Mesenchymal stem cell (in vitro differentiated cells and primary cell): ENCODE measurements at regions not wholly inside any gene's neighbourhood (a gene's known extent, or its start where the extent isn't known, plus 50 kb on each side); places are given as distances from the start of the nearest gene placed in this dataset.

Experiments used
- DNase-seq: peaks from one replicate; pipeline ENCODE4 v3.0.0-alpha.2; 2013
- H2AFZ ChIP-seq: one replicate; pipeline ENCODE4 v1.6.1; 2013; ENCODE audit warnings: low read depth, mild to moderate bottlenecking, control low read depth, inconsistent platforms, low read length, moderate library complexity
- H2AK5ac ChIP-seq: 2 replicates; pipeline ENCODE4 v1.6.1; 2013; ENCODE audit warnings: low read length, moderate library complexity, mild to moderate bottlenecking, inconsistent platforms; ENCODE audit not compliant: severe bottlenecking
- H2BK120ac ChIP-seq: one replicate; pipeline ENCODE4 v1.6.1; 2013; ENCODE audit warnings: low read depth, mild to moderate bottlenecking, inconsistent platforms, low read length, moderate library complexity
- H2BK12ac ChIP-seq, 2 experiments: one replicate each; pipeline ENCODE4 v1.6.1; 2013; ENCODE audit warnings: inconsistent platforms in 2 of 2, low read length in 2 of 2, mild to moderate bottlenecking in 2 of 2, moderate library complexity in 2 of 2, control low read depth in 1 of 2
- H2BK15ac ChIP-seq: one replicate; pipeline ENCODE4 v1.6.1; 2013; ENCODE audit warnings: mild to moderate bottlenecking, low read depth, inconsistent platforms; ENCODE audit not compliant: poor library complexity, severe bottlenecking
- H2BK5ac ChIP-seq: 2 replicates; pipeline ENCODE4 v1.6.1; 2013; ENCODE audit warnings: low read depth, mild to moderate bottlenecking, low read length, control low read depth, inconsistent platforms; ENCODE audit not compliant: poor library complexity, severe bottlenecking
- H3K14ac ChIP-seq, 2 experiments: one replicate each; pipeline ENCODE4 v1.6.1; 2013; ENCODE audit warnings: inconsistent platforms in 2 of 2, low read length in 2 of 2, control low read depth in 1 of 2, mild to moderate bottlenecking in 1 of 2, moderate library complexity in 1 of 2
- H3K18ac ChIP-seq, 2 experiments: one replicate each; pipeline ENCODE4 v1.6.1; 2013; ENCODE audit warnings: inconsistent platforms in 2 of 2, low read length in 2 of 2, control low read depth in 1 of 2, low read depth in 1 of 2, mild to moderate bottlenecking in 1 of 2
- H3K23ac ChIP-seq, 2 experiments: one replicate each; pipeline ENCODE4 v1.6.1; 2013; ENCODE audit warnings: inconsistent platforms in 2 of 2, low read length in 2 of 2, mild to moderate bottlenecking in 2 of 2, moderate library complexity in 2 of 2, control low read depth in 1 of 2
- H3K27ac ChIP-seq: 2 replicates; pipeline ENCODE4 v1.5.1; 2013; ENCODE audit warnings: mild to moderate bottlenecking, moderate library complexity, low read length, control low read depth, inconsistent platforms; ENCODE audit not compliant: poor library complexity, severe bottlenecking
- H3K27me3 ChIP-seq, 2 experiments: 2 replicates each; pipeline versions ENCODE4 v1.6.1 to v1.7.0; 2013; ENCODE audit warnings: low read length in 2 of 2, mild to moderate bottlenecking in 2 of 2, moderate library complexity in 2 of 2, control low read depth in 1 of 2, inconsistent platforms in 1 of 2; ENCODE audit not compliant: control insufficient read depth in 1 of 2, insufficient read depth in 1 of 2
- H3K36me3 ChIP-seq, 2 experiments: 2 replicates each; pipeline versions ENCODE4 v1.6.1 to v1.7.0; 2013; ENCODE audit warnings: low read length in 2 of 2, control low read depth in 1 of 2, inconsistent platforms in 1 of 2, low read depth in 1 of 2, mild to moderate bottlenecking in 1 of 2; ENCODE audit not compliant: insufficient read depth in 2 of 2, control insufficient read depth in 1 of 2
- H3K4ac ChIP-seq, 2 experiments: one replicate each; pipeline ENCODE4 v1.6.1; 2013; ENCODE audit warnings: inconsistent platforms in 2 of 2, low read length in 2 of 2, mild to moderate bottlenecking in 2 of 2, moderate library complexity in 2 of 2, control low read depth in 1 of 2, low read depth in 1 of 2
- H3K4me1 ChIP-seq: 2 replicates; pipeline ENCODE4 v1.6.1; 2013; ENCODE audit warnings: low read depth, low read length, control low read depth; ENCODE audit not compliant: control insufficient read depth, insufficient read depth
- H3K4me2 ChIP-seq: 2 replicates; pipeline ENCODE4 v1.6.1; 2013; ENCODE audit warnings: low read length, mild to moderate bottlenecking, inconsistent platforms; ENCODE audit not compliant: poor library complexity, severe bottlenecking
- H3K4me3 ChIP-seq, 2 experiments: 2 replicates each; pipeline versions ENCODE4 v1.5.1 to v1.7.0; 2013; ENCODE audit warnings: low read length in 2 of 2, mild to moderate bottlenecking in 2 of 2, control low read depth in 1 of 2, low read depth in 1 of 2; ENCODE audit not compliant: insufficient read depth in 1 of 2
- H3K79me1 ChIP-seq: replicated peaks from 2 replicates; pipeline ENCODE4 v1.6.1; 2013; ENCODE audit warnings: mild to moderate bottlenecking, control low read depth, low read length, inconsistent platforms; ENCODE audit not compliant: poor library complexity, severe bottlenecking
- H3K9ac ChIP-seq: 2 replicates; pipeline ENCODE4 v1.7.0; 2013; ENCODE audit warnings: mild to moderate bottlenecking, low read length, moderate library complexity
- H3K9me3 ChIP-seq: 2 replicates; pipeline ENCODE4 v1.7.0; 2013; ENCODE audit warnings: mild to moderate bottlenecking, low read length; ENCODE audit not compliant: control insufficient read depth
- H4K8ac ChIP-seq: one replicate; pipeline ENCODE4 v1.6.1; 2013; ENCODE audit warnings: inconsistent platforms, mild to moderate bottlenecking, low read length, moderate library complexity
- H4K91ac ChIP-seq: one replicate; pipeline ENCODE4 v1.6.1; 2013; ENCODE audit warnings: mild to moderate bottlenecking, low read length, inconsistent platforms
- WGBS: methylation state at CpG from one replicate; pipeline ENCODE4 v1.1.7; 2013; ENCODE audit warnings: mixed read lengths; 5-methylcytosine and 5-hydroxymethylcytosine counted together

DNA sequence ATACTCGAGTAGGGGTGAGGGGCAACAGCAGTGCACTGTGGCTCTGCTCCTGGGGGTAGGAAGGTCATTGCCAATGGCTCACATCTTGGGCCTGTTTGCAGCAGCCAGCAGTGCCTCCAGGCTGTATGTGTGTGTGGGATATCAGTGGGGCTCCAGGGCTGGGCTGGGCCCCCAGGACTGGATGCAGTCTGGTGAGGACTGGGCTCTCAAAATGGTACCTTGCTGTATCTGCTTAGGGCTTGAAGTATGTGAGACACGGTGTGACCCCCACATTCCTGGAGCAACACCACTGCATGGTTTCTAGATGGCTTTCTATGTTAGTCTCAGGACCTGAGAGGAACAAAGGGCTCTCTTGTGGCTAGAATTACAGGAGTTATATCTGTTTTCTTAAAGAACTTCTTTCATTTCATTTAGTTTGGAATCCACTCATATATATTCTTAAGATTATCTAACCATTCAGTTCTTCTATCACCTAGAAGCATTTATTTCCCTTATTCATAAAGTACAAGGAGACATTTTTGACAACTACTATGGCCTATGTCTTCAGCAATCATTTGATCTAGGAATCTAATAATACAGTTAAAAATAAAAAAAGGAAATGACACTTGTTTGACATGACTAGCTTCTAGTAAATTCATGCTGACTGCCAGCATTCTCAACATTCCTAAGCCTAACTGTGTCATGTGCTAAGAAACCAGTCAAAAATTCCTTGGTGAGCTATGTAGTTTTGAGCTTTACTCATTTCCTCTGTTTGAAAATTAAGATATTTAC is 443.2 kb upstream of the SEMA3A start:
- peak overlapping the region; percentile 26 to 54 for H3K4ac ChIP-seq
- H3K9me3 ChIP-seq, result no peaks in the 10 kb centered on the region
- peak overlapping the region; percentile 54 for H2AFZ ChIP-seq
- no peaks in the 10 kb centered on the region for H3K27me3 ChIP-seq
- WGBS, result 52% methylated on average over 2 of the region's 2 CpGs
- no peaks in the 10 kb centered on the region for H3K36me3 ChIP-seq
- peak overlapping the region; percentile 96 for H3K27ac ChIP-seq
- peaks cover 8% of the 10 kb centered on the region for H3K4me1 ChIP-seq
- H3K79me1 ChIP-seq, result no peaks in the 10 kb centered on the region
- peak overlapping the region; percentile 16 to 60 for H2BK12ac ChIP-seq
- peak; percentile 65 for DNase-seq
- H3K4me3 ChIP-seq, result no peak overlapping the region
- H3K23ac ChIP-seq, result no peak overlapping the region
- H2AK5ac ChIP-seq, result peak overlapping the region; percentile 72
- peak overlapping the region; percentile 73 for H2BK15ac ChIP-seq
- peak overlapping the region in 1 of 2 experiments; percentile 84 for H3K14ac ChIP-seq
- H2BK5ac ChIP-seq, result peak overlapping the region; percentile 71
- peak overlapping the region; percentile 54 for H4K8ac ChIP-seq
- peak overlapping the region; percentile 72 for H3K9ac ChIP-seq
- H2BK120ac ChIP-seq, result no peak overlapping the region
- peak overlapping the region; percentile 97 for H4K91ac ChIP-seq
- peak overlapping the region; percentile 41 to 88 for H3K18ac ChIP-seq
- H3K4me2 ChIP-seq, result no peak overlapping the region

DNA sequence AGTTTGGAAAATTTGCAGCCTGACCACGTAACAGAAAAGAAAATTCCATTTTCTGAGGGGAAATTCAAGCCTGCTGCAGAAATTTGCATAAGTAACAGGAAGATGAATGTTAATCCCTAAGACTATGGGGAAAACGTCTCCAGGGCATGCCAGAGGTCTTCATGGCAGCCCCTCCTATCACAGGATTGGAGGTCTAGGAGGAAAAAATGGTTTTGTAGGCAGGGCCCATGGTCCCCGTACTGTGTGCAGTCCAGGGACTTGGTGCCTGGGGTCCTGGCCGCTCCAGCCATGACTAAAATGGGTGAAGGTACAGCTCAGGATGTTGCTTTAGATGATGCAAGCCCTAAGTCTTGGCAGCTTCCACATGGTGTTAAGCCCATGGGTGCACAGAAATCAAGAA is 437.3 kb upstream of the SEMA3A start:
- Histone ChIP-seq H2BK12ac (no peak overlapping the region), H3K4me3 (no peak overlapping the region), H4K91ac (no peak overlapping the region), H3K4me1 (no peaks in the 10 kb centered on the region), H3K36me3 (no peaks in the 10 kb centered on the region), H3K9ac (no peak overlapping the region), H3K23ac (no peak overlapping the region), H3K4me2 (no peak overlapping the region), H2BK120ac (no peak overlapping the region), H3K79me1 (no peaks in the 10 kb centered on the region), H2BK15ac (no peak overlapping the region), H3K4ac (no peak overlapping the region), H4K8ac (no peak overlapping the region), H3K9me3 (peaks cover 13% of the 10 kb centered on the region), H3K27ac (no peak overlapping the region), H3K18ac (no peak overlapping the region), H3K27me3 (no peaks in the 10 kb centered on the region), H2BK5ac (no peak overlapping the region), H2AFZ (no peak overlapping the region), H2AK5ac (no peak overlapping the region), H3K14ac (no peak overlapping the region)
- 88% methylated on average over 4 of the region's 4 CpGs for WGBS
- no peak for DNase-seq

DNA sequence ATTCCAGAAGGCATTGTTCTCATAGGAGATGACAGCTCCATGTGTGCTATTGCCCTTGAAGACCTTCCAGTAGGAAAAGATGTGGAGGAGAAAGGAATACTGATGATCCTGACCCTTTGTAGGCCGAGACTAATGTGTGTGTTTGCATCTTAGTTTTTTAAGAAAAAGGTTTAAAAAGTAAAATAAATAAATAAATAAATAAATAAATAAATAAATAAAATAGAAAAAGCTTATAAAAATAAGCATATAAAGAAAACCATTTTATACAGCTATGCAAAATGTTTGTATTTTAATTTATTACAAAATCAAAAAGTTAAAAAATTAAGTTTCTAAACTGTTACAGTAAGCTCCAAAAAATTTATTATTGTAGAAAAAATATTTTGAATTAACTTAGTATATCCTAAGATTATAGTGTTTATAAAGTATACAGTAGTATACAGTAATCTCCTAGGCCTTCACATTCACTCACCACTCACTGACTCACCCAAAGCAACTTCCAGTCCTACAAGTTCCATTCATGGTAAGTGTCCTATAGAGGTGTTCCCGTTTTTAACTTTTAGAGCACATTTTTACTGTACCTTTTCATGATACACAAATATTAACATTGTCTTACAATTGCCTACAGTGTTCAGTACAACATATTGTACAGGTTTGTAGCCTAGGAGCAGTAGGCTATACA is 435.2 kb upstream of the SEMA3A start:
- H3K18ac ChIP-seq, result no peak overlapping the region
- no peaks in the 10 kb centered on the region for H3K36me3 ChIP-seq
- H2BK5ac ChIP-seq, result no peak overlapping the region
- H3K4me3 ChIP-seq, result no peak overlapping the region
- no peaks in the 10 kb centered on the region for H3K4me1 ChIP-seq
- no peak overlapping the region for H3K23ac ChIP-seq
- no peak overlapping the region for H4K91ac ChIP-seq
- H2BK15ac ChIP-seq, result no peak overlapping the region
- no peak overlapping the region for H2AFZ ChIP-seq
- no peak overlapping the region for H3K4ac ChIP-seq
- no peaks in the 10 kb centered on the region for H3K27me3 ChIP-seq
- WGBS, result 100% methylated on average over 1 of the region's 2 CpGs
- no peak overlapping the region for H3K9ac ChIP-seq
- no peak overlapping the region for H2BK120ac ChIP-seq
- H2AK5ac ChIP-seq, result no peak overlapping the region
- H4K8ac ChIP-seq, result no peak overlapping the region
- no peaks in the 10 kb centered on the region for H3K79me1 ChIP-seq
- H3K4me2 ChIP-seq, result no peak overlapping the region
- H3K14ac ChIP-seq, result no peak overlapping the region
- H2BK12ac ChIP-seq, result no peak overlapping the region
- H3K9me3 ChIP-seq, result peaks cover 13% of the 10 kb centered on the region
- no peak overlapping the region for H3K27ac ChIP-seq
- DNase-seq, result no peak

DNA sequence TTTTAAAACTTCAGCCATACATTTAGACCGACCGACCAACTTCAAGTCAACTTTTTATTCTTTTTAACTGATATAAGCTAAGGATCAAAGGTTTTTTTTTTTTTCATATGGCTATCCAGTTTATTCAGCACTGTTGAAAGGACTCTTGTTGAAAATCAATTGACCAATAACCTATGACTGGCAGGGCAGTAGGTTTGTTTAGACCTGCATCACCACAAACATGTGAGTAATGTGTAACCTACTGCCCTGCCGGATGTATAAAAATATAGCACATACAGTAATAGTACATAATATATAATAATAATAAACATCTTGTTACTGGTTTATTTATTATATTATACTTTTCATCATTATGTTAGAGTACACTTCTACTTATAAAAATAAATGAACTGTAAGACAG is 434.6 kb upstream of the SEMA3A start:
- Histone ChIP-seq H2AK5ac (no peak overlapping the region), H4K91ac (no peak overlapping the region), H3K18ac (no peak overlapping the region), H2BK12ac (no peak overlapping the region), H3K4me1 (no peaks in the 10 kb centered on the region), H2BK120ac (no peak overlapping the region), H3K9ac (no peak overlapping the region), H3K79me1 (no peaks in the 10 kb centered on the region), H3K27ac (no peak overlapping the region), H3K4me2 (no peak overlapping the region), H3K4me3 (no peak overlapping the region), H2BK5ac (no peak overlapping the region), H2BK15ac (no peak overlapping the region), H3K27me3 (no peaks in the 10 kb centered on the region), H3K14ac (no peak overlapping the region), H2AFZ (no peak overlapping the region), H3K4ac (no peak overlapping the region), H3K23ac (no peak overlapping the region), H4K8ac (no peak overlapping the region), H3K36me3 (no peaks in the 10 kb centered on the region), H3K9me3 (peaks cover 13% of the 10 kb centered on the region)
- WGBS, result no CpG with 5 or more reads among the region's 3 CpGs
- DNase-seq, result peak; percentile 24
